Neural cell (in vitro differentiated cells): ENCODE measurements at regions not wholly inside any gene's neighbourhood (a gene's known extent, or its start where the extent isn't known, plus 50 kb on each side); places are given as distances from the start of the nearest gene placed in this dataset.

Experiments
- H2AFZ ChIP-seq: fragments of 200-600, 300-800 bp; sonication (generic), shearing (Covaris generic); 2 replicates; pipeline ENCODE4 v1.6.0; 2014; ENCODE audit warnings: low read depth, mild to moderate bottlenecking, antibody characterized with exemption, low read length, moderate library complexity
- H3F3A ChIP-seq: fragments of 200-600 bp; shearing (Covaris generic); 2 replicates; pipeline ENCODE4 v1.6.1; 2016; ENCODE audit warnings: mild to moderate bottlenecking, moderate library complexity, mixed read lengths, antibody characterized with exemption, low read length; ENCODE audit not compliant: insufficient read depth, poor library complexity, severe bottlenecking
- H3K27ac ChIP-seq: fragments of 200-600, 300-800 bp; sonication (generic), shearing (Covaris generic); 2 replicates; pipeline ENCODE4 v1.5.1; 2014; ENCODE audit warnings: mild to moderate bottlenecking, low read length, moderate library complexity
- H3K27me3 ChIP-seq: fragments of 300-800, 200-600 bp; sonication (generic), shearing (Covaris generic); 2 replicates; pipeline ENCODE4 v1.6.0; 2014; ENCODE audit warnings: mild to moderate bottlenecking, low read depth, low read length, moderate library complexity; ENCODE audit not compliant: insufficient read depth
- H3K36me3 ChIP-seq: fragments of 300-800, 200-600 bp; sonication (generic), shearing (Covaris generic); 2 replicates; pipeline ENCODE4 v1.5.1; 2014; ENCODE audit warnings: mild to moderate bottlenecking, antibody characterized with exemption, low read length, moderate library complexity; ENCODE audit not compliant: insufficient read depth
- H3K4me2 ChIP-seq: fragments of 300-800, 200-600 bp; sonication (generic), shearing (Covaris generic); 2 replicates; pipeline ENCODE4 v1.6.0; 2014; ENCODE audit warnings: mild to moderate bottlenecking, low read length
- H3K4me3 ChIP-seq: fragments of 300-800, 200-600 bp; sonication (generic), shearing (Covaris generic); 2 replicates; pipeline ENCODE4 v1.5.1; 2014; ENCODE audit warnings: mild to moderate bottlenecking, low read length, moderate library complexity
- H3K79me2 ChIP-seq: fragments of 200-600 bp; shearing (Covaris generic); replicated peaks from 2 replicates; pipeline ENCODE4 v1.6.0; 2014; ENCODE audit warnings: mild to moderate bottlenecking, low read length, moderate library complexity; ENCODE audit not compliant: insufficient read depth
- H3K9ac ChIP-seq: fragments of 300-800, 200-600 bp; sonication (generic), shearing (Covaris generic); 2 replicates; pipeline ENCODE4 v1.6.1; 2016; ENCODE audit warnings: mild to moderate bottlenecking, low read length, mixed read lengths
- H3K9me2 ChIP-seq: fragments of 200-600 bp; shearing (Covaris generic); 2 replicates; pipeline ENCODE4 v1.6.1; 2016; ENCODE audit warnings: mild to moderate bottlenecking, low read length, mixed read lengths; ENCODE audit not compliant: insufficient read depth
- H3K9me3 ChIP-seq: fragments of 200-600, 300-800 bp; sonication (generic), shearing (Covaris generic); 2 replicates; pipeline ENCODE4 v1.6.1; 2016; ENCODE audit warnings: mild to moderate bottlenecking, mixed run types, low read length, moderate library complexity, mixed read lengths
- H4K20me1 ChIP-seq: fragments of 200-600 bp; shearing (Covaris generic); 2 replicates; pipeline ENCODE4 v1.6.1; 2016; ENCODE audit warnings: mild to moderate bottlenecking, mixed run types; ENCODE audit not compliant: insufficient read depth
- CTCF ChIP-seq: fragments of 450-650 bp; IDR thresholded peaks from 2 replicates; pipeline ENCODE4 v1.5.1; 2014; ENCODE audit warnings: antibody characterized with exemption, mild to moderate bottlenecking, moderate library complexity; ENCODE audit not compliant: poor library complexity, severe bottlenecking
- EP300 ChIP-seq: fragments of 450-650 bp; conservative IDR thresholded peaks from 2 replicates; pipeline ENCODE4 v1.6.1; 2014; ENCODE audit warnings: antibody characterized with exemption, mild to moderate bottlenecking, moderate library complexity; ENCODE audit not compliant: poor library complexity, severe bottlenecking
- EZH2 ChIP-seq: fragments of 200-600, 300-800 bp; shearing (Covaris generic), sonication (generic); IDR thresholded peaks from 2 replicates; pipeline ENCODE4 v1.6.1; 2014; ENCODE audit warnings: antibody characterized with exemption, low read length, borderline replicate concordance, mild to moderate bottlenecking; ENCODE audit not compliant: insufficient read depth, poor library complexity, severe bottlenecking
- MXI1 ChIP-seq: fragments of 450-650 bp; conservative IDR thresholded peaks from 2 replicates; pipeline ENCODE4 v1.6.1; 2014; ENCODE audit warnings: antibody characterized with exemption, mild to moderate bottlenecking; ENCODE audit not compliant: poor library complexity, severe bottlenecking
- POLR2AphosphoS5 ChIP-seq: IDR thresholded peaks from 2 replicates; pipeline ENCODE4 v1.6.1; 2012
- RAD21 ChIP-seq: fragments of 450-650 bp; conservative IDR thresholded peaks from 2 replicates; pipeline ENCODE4 v1.6.1; 2014; ENCODE audit warnings: antibody characterized with exemption, mild to moderate bottlenecking, moderate library complexity
- REST ChIP-seq: IDR thresholded peaks from 2 replicates; pipeline ENCODE4 v1.6.1; 2012; ENCODE audit warnings: borderline replicate concordance
- SMC3 ChIP-seq: fragments of 450-650 bp; conservative IDR thresholded peaks from 2 replicates; pipeline ENCODE4 v1.6.1; 2014; ENCODE audit warnings: antibody characterized with exemption, mild to moderate bottlenecking, moderate library complexity; ENCODE audit not compliant: poor library complexity
- TAF1 ChIP-seq: IDR thresholded peaks from 2 replicates; pipeline ENCODE4 v1.6.1; 2012; ENCODE audit warnings: low read depth

DNA sequence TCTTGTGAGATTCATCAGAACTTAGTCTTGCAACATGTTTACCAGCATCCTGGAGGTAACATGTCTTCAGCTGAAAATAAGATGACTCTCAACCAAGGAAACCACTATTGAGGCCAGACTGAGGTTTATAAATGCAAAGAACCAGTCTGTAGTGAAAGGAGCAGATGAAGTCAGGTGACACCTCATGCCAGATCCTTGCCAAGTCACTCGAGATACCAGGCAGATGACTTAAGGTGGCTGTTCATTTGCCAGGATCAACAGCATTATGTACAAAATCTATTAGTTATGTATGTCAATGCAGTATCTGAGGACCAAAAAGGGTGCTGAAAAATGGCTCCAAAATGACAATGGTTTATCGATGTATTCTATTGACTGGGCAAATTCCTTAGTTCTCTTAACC lies 100.0 kb upstream of the SOX6 start:
- H3K9me3 ChIP-seq: no peaks in the 10 kb centered on the region
- H3F3A ChIP-seq: no peaks in the 10 kb centered on the region

GRCh38 chr11:16454289-16454863 lies 98.0 kb upstream of the SOX6 start:
- Histone ChIP-seq H2AFZ (no peak overlapping the region), H3K9ac (no peak overlapping the region), H3K4me3 (no peak overlapping the region), H3K4me2 (no peak overlapping the region), H3K27ac (no peak overlapping the region), H3K9me2 (no peaks in the 10 kb centered on the region), H3K79me2 (no peaks in the 10 kb centered on the region), H4K20me1 (no peaks in the 10 kb centered on the region), H3K27me3 (no peaks in the 10 kb centered on the region), H3F3A (no peaks in the 10 kb centered on the region), H3K36me3 (no peaks in the 10 kb centered on the region), H3K9me3 (no peaks in the 10 kb centered on the region)
- TF ChIP-seq POLR2AphosphoS5: no peak
- TF ChIP-seq RAD21: no peak
- no peak for TF ChIP-seq TAF1
- TF ChIP-seq CTCF: no peak
- TF ChIP-seq MXI1: no peak
- no peak for TF ChIP-seq SMC3
- TF ChIP-seq EZH2: no peak

More for the DNA sequence above, 100.0 kb upstream of the SOX6 start:
- Histone ChIP-seq H3K36me3 (no peaks in the 10 kb centered on the region), H3K4me3 (no peak overlapping the region), H3K79me2 (no peaks in the 10 kb centered on the region), H4K20me1 (no peaks in the 10 kb centered on the region), H3K9me2 (no peaks in the 10 kb centered on the region), H3K27ac (no peak overlapping the region), H3K27me3 (no peaks in the 10 kb centered on the region), H2AFZ (no peak overlapping the region), H3K4me2 (no peak overlapping the region), H3K9ac (no peak overlapping the region)
- TF ChIP-seq RAD21 (no peak), CTCF (no peak), SMC3 (no peak), REST (no peak), MXI1 (no peak), TAF1 (no peak), EP300 (no peak), EZH2 (no peak), POLR2AphosphoS5 (no peak)
